GM21390 (cell line): ENCODE measurements at regions not wholly inside any gene's neighbourhood (a gene's known extent, or its start where the extent isn't known, plus 50 kb on each side); places are given as distances from the start of the nearest gene placed in this dataset.

ENCODE experiments used
- ATAC-seq: cut with Tn5 transposase; IDR thresholded peaks from one replicate; pipeline ENCODE4 v1.9.1; 2021; ENCODE audit not compliant: unreplicated experiment

GRCh38 chr3:59547874-59548273 is 498.0 kb upstream of the CFAP20DC start:
- no peak for ATAC-seq

- ATAC-seq: no peak
Observed at GRCh38 chr3:59546522-59546921, 496.7 kb upstream of the CFAP20DC start.

- no peak for ATAC-seq
Observed at GRCh38 chr3:59545374-59545773, 495.5 kb upstream of the CFAP20DC start.

- ATAC-seq: no peak
Observed at GRCh38 chr3:59542276-59542675, 492.5 kb upstream of the CFAP20DC start.

- ATAC-seq: peak; percentile 98
Observed at GRCh38 chr3:59540696-59541095, 490.9 kb upstream of the CFAP20DC start.

GRCh38 chr3:59540241-59540640 is 490.4 kb upstream of the CFAP20DC start:
- no peak for ATAC-seq

- ATAC-seq: no peak
Observed at GRCh38 chr3:59538753-59539432, 489.1 kb upstream of the CFAP20DC start.

GRCh38 chr3:59535791-59536221 is 486.0 kb upstream of the CFAP20DC start:
- ATAC-seq: no peak

GRCh38 chr3:59531994-59532393 is 482.2 kb upstream of the CFAP20DC start:
- no peak for ATAC-seq

GRCh38 chr3:59531066-59531745 is 481.4 kb upstream of the CFAP20DC start:
- ATAC-seq: no peak

GRCh38 chr3:59528251-59528650 is 478.4 kb upstream of the CFAP20DC start:
- no peak for ATAC-seq

GRCh38 chr3:59527493-59527892 is 477.7 kb upstream of the CFAP20DC start:
- no peak for ATAC-seq

GRCh38 chr3:59526999-59527398 is 477.2 kb upstream of the CFAP20DC start:
- ATAC-seq: no peak

GRCh38 chr3:59522550-59522949 is 472.7 kb upstream of the CFAP20DC start:
- no peak for ATAC-seq

- no peak for ATAC-seq
Observed at GRCh38 chr3:59519094-59519493, 469.3 kb upstream of the CFAP20DC start.

GRCh38 chr3:59518283-59519055 is 468.6 kb upstream of the CFAP20DC start:
- ATAC-seq: no peak

GRCh38 chr3:59517388-59517787 is 467.6 kb upstream of the CFAP20DC start:
- no peak for ATAC-seq

GRCh38 chr3:59515966-59516365 is 466.1 kb upstream of the CFAP20DC start:
- no peak for ATAC-seq

- ATAC-seq: no peak
Observed at GRCh38 chr3:59514865-59515482, 465.1 kb upstream of the CFAP20DC start.

GRCh38 chr3:59513570-59513969 is 463.7 kb upstream of the CFAP20DC start:
- no peak for ATAC-seq

GRCh38 chr3:59512066-59512465 is 462.2 kb upstream of the CFAP20DC start:
- ATAC-seq: no peak
